IMR-90 (cell line): ENCODE measurements at regions not wholly inside any gene's neighbourhood (a gene's known extent, or its start where the extent isn't known, plus 50 kb on each side); places are given as distances from the start of the nearest gene placed in this dataset.

Source experiments
- ATAC-seq: fragments of 200-7000 bp; cut with Tn5 transposase; 2 replicates; pipeline ENCODE4 v1.9.1; 2020; ENCODE audit warnings: low read depth, mild to moderate bottlenecking, moderate library complexity
- BruUV-seq: library from RNA; stranded (reverse); fragments of 400-500 nt; replicated peaks from 2 replicates; lab custom pipeline; 2021; lab: Mats Ljungman, UMichigan
- CTCF ChIA-PET: fragments of 300-600 bp; formaldehyde crosslinking; extraction: SDS; loops from one replicate; lab custom pipeline; 2021; ENCODE audit warnings: antibody characterized with exemption; lab: Yijun Ruan, JAX
- POLR2A ChIA-PET: fragments of 300-600 bp; sonication (Branson Sonifier 250); formaldehyde crosslinking; loops from one replicate; lab custom pipeline; 2022; ENCODE audit warnings: antibody characterized with exemption; ENCODE audit not compliant: unreplicated experiment; lab: Charles Lee
- DNase-seq: peaks from one replicate; pipeline ENCODE4 v3.0.0; 2013
- H2AFZ ChIP-seq: replicated peaks from 2 replicates; pipeline ENCODE3; 2013; ENCODE audit warnings: low read length, mild to moderate bottlenecking; ENCODE audit not compliant: poor library complexity
- H2AK5ac ChIP-seq: 2 replicates; pipeline ENCODE4 v1.6.1; 2013; ENCODE audit warnings: low read depth, low read length, inconsistent platforms
- H2AK9ac ChIP-seq: replicated peaks from 2 replicates; pipeline ENCODE3; 2013; ENCODE audit warnings: mild to moderate bottlenecking, low read depth, low read length, moderate library complexity; ENCODE audit not compliant: poor library complexity
- H2BK120ac ChIP-seq: 2 replicates; pipeline ENCODE4 v1.6.1; 2013; ENCODE audit warnings: low read depth, low read length, inconsistent platforms
- H2BK15ac ChIP-seq: 3 replicates; pipeline ENCODE4 v1.6.1; 2013; ENCODE audit warnings: low read depth, low read length, inconsistent platforms
- H2BK20ac ChIP-seq: 2 replicates; pipeline ENCODE4 v1.6.1; 2013; ENCODE audit warnings: low read depth, mild to moderate bottlenecking, inconsistent platforms, low read length, moderate library complexity
- H2BK5ac ChIP-seq: 2 replicates; pipeline ENCODE4 v1.6.1; 2013; ENCODE audit warnings: mild to moderate bottlenecking, low read depth, low read length, inconsistent platforms; ENCODE audit not compliant: poor library complexity, severe bottlenecking
- H3K14ac ChIP-seq: replicated peaks from 2 replicates; pipeline ENCODE4 v1.6.1; 2013; ENCODE audit warnings: low read depth, low read length, inconsistent platforms
- H3K18ac ChIP-seq: 2 replicates; pipeline ENCODE4 v1.6.1; 2013; ENCODE audit warnings: low read depth, low read length, control low read depth
- H3K23ac ChIP-seq: 2 replicates; pipeline ENCODE4 v1.6.1; 2013; ENCODE audit warnings: low read depth, low read length, inconsistent platforms
- H3K27ac ChIP-seq: 2 replicates; pipeline ENCODE4 v1.5.1; 2013; ENCODE audit warnings: mild to moderate bottlenecking, control low read depth, low read length; ENCODE audit not compliant: insufficient read depth
- H3K27me3 ChIP-seq: 2 replicates; pipeline ENCODE4 v1.6.1; 2013; ENCODE audit warnings: low read length; ENCODE audit not compliant: control insufficient read depth, insufficient read depth
- H3K36me3 ChIP-seq: 2 replicates; pipeline ENCODE4 v1.6.1; 2013; ENCODE audit warnings: low read length, mixed read lengths; ENCODE audit not compliant: control insufficient read depth, insufficient read depth
- H3K4ac ChIP-seq: 2 replicates; pipeline ENCODE4 v1.6.1; 2013; ENCODE audit warnings: low read depth, low read length, inconsistent platforms
- H3K4me1 ChIP-seq: 2 replicates; pipeline ENCODE4 v1.6.1; 2013; ENCODE audit warnings: low read length, mixed read lengths; ENCODE audit not compliant: control insufficient read depth, insufficient read depth
- H3K4me2 ChIP-seq: 2 replicates; pipeline ENCODE4 v1.6.1; 2013; ENCODE audit warnings: low read depth, mild to moderate bottlenecking, control low read depth, low read length, moderate library complexity
- H3K4me3 ChIP-seq: 2 replicates; pipeline ENCODE4 v1.5.1; 2013; ENCODE audit warnings: low read depth, mild to moderate bottlenecking, control low read depth, low read length, moderate library complexity; ENCODE audit not compliant: insufficient read depth
- H3K56ac ChIP-seq: 2 replicates; pipeline ENCODE4 v1.6.1; 2013; ENCODE audit warnings: low read length, inconsistent platforms; ENCODE audit not compliant: insufficient read depth; ENCODE audit errors: extremely low read depth
- H3K79me1 ChIP-seq, 2 experiments: 2 replicates each; pipeline ENCODE4 v1.6.1; 2013; ENCODE audit warnings: low read length in 2 of 2, inconsistent platforms in 1 of 2, low read depth in 1 of 2
- H3K9ac ChIP-seq: 2 replicates; pipeline ENCODE4 v1.6.1; 2013; ENCODE audit warnings: low read depth, low read length, control low read depth
- H3K9me1 ChIP-seq: 2 replicates; pipeline ENCODE4 v1.6.1; 2013; ENCODE audit warnings: low read length, inconsistent platforms; ENCODE audit not compliant: insufficient read depth
- H3K9me3 ChIP-seq: 2 replicates; pipeline ENCODE4 v1.6.1; 2013; ENCODE audit warnings: low read length; ENCODE audit not compliant: control insufficient read depth, insufficient read depth
- H4K20me1 ChIP-seq: 2 replicates; pipeline ENCODE4 v1.6.1; 2013; ENCODE audit warnings: low read length, inconsistent platforms; ENCODE audit not compliant: insufficient read depth
- H4K5ac ChIP-seq: 2 replicates; pipeline ENCODE4 v1.6.1; 2013; ENCODE audit warnings: mild to moderate bottlenecking, low read depth, low read length, control low read depth
- H4K8ac ChIP-seq, 2 experiments: 2 replicates each; pipeline ENCODE4 v1.6.1; 2013; ENCODE audit warnings: low read depth in 2 of 2, low read length in 2 of 2, control low read depth in 1 of 2, inconsistent platforms in 1 of 2
- H4K91ac ChIP-seq: 2 replicates; pipeline ENCODE4 v1.6.1; 2013; ENCODE audit warnings: low read depth, low read length, inconsistent platforms; ENCODE audit not compliant: insufficient read depth
- BHLHE40 ChIP-seq: fragments of 150-350 bp; IDR thresholded peaks from 2 replicates; pipeline ENCODE4 v1.6.1; 2016; ENCODE audit warnings: mild to moderate bottlenecking, low read depth, low read length
- CHD1 ChIP-seq: IDR thresholded peaks from 2 replicates; pipeline ENCODE4 v1.6.1; 2012; ENCODE audit warnings: low read depth, low read length, improper control_type of control experiment
- MAFK ChIP-seq: IDR thresholded peaks from 2 replicates; pipeline ENCODE4 v1.6.1; 2012; ENCODE audit warnings: low read depth, low read length, improper control_type of control experiment
- NFE2L2 ChIP-seq: fragments of 150-350 bp; IDR thresholded peaks from 2 replicates; pipeline ENCODE4 v1.6.1; 2016; ENCODE audit warnings: low read depth, mild to moderate bottlenecking, low read length
- USF2 ChIP-seq: fragments of 150-350 bp; IDR thresholded peaks from 2 replicates; pipeline ENCODE4 v1.6.1; 2017; ENCODE audit warnings: mild to moderate bottlenecking, antibody characterized with exemption, low read length, low read depth
- WGBS, 2 experiments: methylation state at CpG; one replicate each; pipeline versions ENCODE4 v1.1.5 to v1.1.7; 2013; ENCODE audit warnings: missing lambda C conversion rate in 2 of 2; ENCODE audit not compliant: insufficient read length in 1 of 2; ENCODE audit errors: extremely low coverage in 2 of 2; 5-methylcytosine and 5-hydroxymethylcytosine counted together
- dilution Hi-C: fragments of 300-500 bp; cut with HindIII; formaldehyde crosslinking; loops from one replicate; pipeline ENCODE4 v1.14.3; 2018; ENCODE audit warnings: low sequenced_read_pairs; ENCODE audit not compliant: unreplicated experiment
- in situ Hi-C: fragments of 300-500 bp; cut with MboI; formaldehyde crosslinking; loops from 3 replicates; pipeline ENCODE4 v1.14.3; 2019; ENCODE audit warnings: low sequenced_read_pairs, inconsistent platforms, mixed read lengths
- intact Hi-C: fragments of 100-400 bp; cut with micrococcal nuclease; formaldehyde crosslinking; loops from 2 replicates; pipeline ENCODE4 v1.10.0; 2022

GRCh38 chr13:59415498-59415897 lies 748.2 kb downstream of the DIAPH3 start:
- H2BK120ac ChIP-seq = no peak overlapping the region
- no TSS peak for BruUV-seq
- ChIA-PET CTCF (interaction anchor here (1.3 kb wide), 1 partner anchor 24 kb away, joined by 4 read pairs; no protein-coding TSS in a partner anchor), POLR2A (no interaction called here)
- no peak overlapping the region for H3K27ac ChIP-seq
- H4K20me1 ChIP-seq = no peaks in the 10 kb centered on the region
- H4K91ac ChIP-seq = no peak overlapping the region
- no peak overlapping the region for H4K5ac ChIP-seq
- H2AK5ac ChIP-seq = no peak overlapping the region
- no peak overlapping the region for H4K8ac ChIP-seq
- no peak overlapping the region for H3K56ac ChIP-seq
- no CpG with 5 or more reads among the region's 5 CpGs for WGBS, 2 experiments
- ATAC-seq (no peak), DNase-seq (no peak)
- H2AK9ac ChIP-seq = no peak overlapping the region
- H3K4me1 ChIP-seq = no peaks in the 10 kb centered on the region
- H3K9me3 ChIP-seq = no peaks in the 10 kb centered on the region
- TF ChIP-seq MAFK (no peak), CHD1 (no peak), USF2 (no peak), BHLHE40 (no peak), NFE2L2 (no peak)
- no peak overlapping the region for H3K4ac ChIP-seq
- H3K9ac ChIP-seq = no peak overlapping the region
- no peak overlapping the region for H2BK5ac ChIP-seq
- H3K4me2 ChIP-seq = no peak overlapping the region
- H2BK15ac ChIP-seq = no peak overlapping the region
- H3K36me3 ChIP-seq = no peaks in the 10 kb centered on the region
- no peak overlapping the region; the same call in 1 of the 2 replicates for H3K18ac ChIP-seq
- H3K79me1 ChIP-seq = no peaks in the 10 kb centered on the region
- dilution Hi-C loops (no loop called here), intact Hi-C loops (no loop called here), in situ Hi-C loops (no loop called here)
- no peak overlapping the region for H3K23ac ChIP-seq
- no peak overlapping the region for H2BK20ac ChIP-seq
- no peaks in the 10 kb centered on the region for H3K9me1 ChIP-seq
- no peak overlapping the region for H3K14ac ChIP-seq
- H3K27me3 ChIP-seq = no peaks in the 10 kb centered on the region
- H2AFZ ChIP-seq = no peak overlapping the region
- no peak overlapping the region for H3K4me3 ChIP-seq
